ENCODE measurements at regions not wholly inside any gene's neighbourhood (a gene's known extent, or its start where the extent isn't known, plus 50 kb on each side); places are given as distances from the start of the nearest gene placed in this dataset.

- H3K9me3 ChIP-seq: no peaks in the 10 kb centered on the region
- DNase-seq: no peak
- H3K27ac ChIP-seq: peak overlapping the region in 1 of 4 donors; percentile 44
- H3K27me3 ChIP-seq: no peaks in the 10 kb centered on the region
- H3K4me1 ChIP-seq: peaks cover 0 to 4% (median 0%) of the 10 kb centered on the region in 4 donors
- TF ChIP-seq POLR2A (IDR thresholded peaks at IDR 0.05) (no peak), CTCF (IDR thresholded peaks at IDR 0.05) (no peak)
- H3K36me3 ChIP-seq: no peaks in the 10 kb centered on the region
- no peak overlapping the region for H3K4me3 ChIP-seq
These were observed 153.1 kb upstream of the ELL2 start for GRCh38 chr5:96114736-96115135.

- Histone ChIP-seq H3K9me3 (no peaks in the 10 kb centered on the region), H3K4me3 (no peak overlapping the region), H3K27me3 (no peaks in the 10 kb centered on the region), H3K27ac (no peak overlapping the region), H3K36me3 (no peaks in the 10 kb centered on the region), H3K4me1 (peaks cover 0 to 3% (median 0%) of the 10 kb centered on the region in 4 donors)
- no peak for TF ChIP-seq CTCF (IDR thresholded peaks at IDR 0.05)
- TF ChIP-seq POLR2A (IDR thresholded peaks at IDR 0.05): no peak
- no peak for DNase-seq
These were observed 151.7 kb upstream of the ELL2 start for GRCh38 chr5:96113170-96113939.

- Histone ChIP-seq H3K4me3 (no peak overlapping the region), H3K9me3 (no peaks in the 10 kb centered on the region), H3K27me3 (no peaks in the 10 kb centered on the region), H3K4me1 (no peaks in the 10 kb centered on the region), H3K27ac (no peak overlapping the region), H3K36me3 (no peaks in the 10 kb centered on the region)
- DNase-seq: no peak
- TF ChIP-seq CTCF (IDR thresholded peaks at IDR 0.05): no peak
- TF ChIP-seq POLR2A (IDR thresholded peaks at IDR 0.05): no peak
These were observed 151.1 kb upstream of the ELL2 start for GRCh38 chr5:96112703-96113102.

- TF ChIP-seq POLR2A (IDR thresholded peaks at IDR 0.05) (no peak), CTCF (IDR thresholded peaks at IDR 0.05) (no peak)
- Histone ChIP-seq H3K9me3 (no peaks in the 10 kb centered on the region), H3K27me3 (no peaks in the 10 kb centered on the region), H3K4me1 (no peaks in the 10 kb centered on the region), H3K4me3 (no peak overlapping the region), H3K36me3 (no peaks in the 10 kb centered on the region), H3K27ac (no peak overlapping the region)
- no peak for DNase-seq
These were observed 150.5 kb upstream of the ELL2 start for GRCh38 chr5:96112123-96112670.

- TF ChIP-seq CTCF (IDR thresholded peaks at IDR 0.05): no peak
- TF ChIP-seq POLR2A (IDR thresholded peaks at IDR 0.05): no peak
- Histone ChIP-seq H3K9me3 (no peaks in the 10 kb centered on the region), H3K4me1 (no peaks in the 10 kb centered on the region), H3K4me3 (no peak overlapping the region), H3K27me3 (no peaks in the 10 kb centered on the region), H3K27ac (peak overlapping the region in 1 of 4 donors; percentile 2), H3K36me3 (no peaks in the 10 kb centered on the region)
- DNase-seq: no peak
These were observed 149.6 kb upstream of the ELL2 start for GRCh38 chr5:96111080-96111756.
